Lower lobe of right lung (tissue), 2 donors: ENCODE measurements at regions not wholly inside any gene's neighbourhood (a gene's known extent, or its start where the extent isn't known, plus 50 kb on each side); places are given as distances from the start of the nearest gene placed in this dataset.

Source experiments
- ATAC-seq, 2 donors: fragments of 200-7000 bp; cut with Tn5 transposase; one replicate each; pipeline ENCODE4 v1.9.1; 2020 to 2022; ENCODE audit warnings: mild to moderate bottlenecking in 2 of 2, moderate library complexity in 2 of 2
- DNase-seq: peaks from one replicate; pipeline ENCODE4 v3.0.0-alpha.2; 2020
- H3K27ac ChIP-seq: fragments of 200-600 bp; one replicate; pipeline ENCODE4 v1.8.0; 2022
- H3K27me3 ChIP-seq: fragments of 200-600 bp; one replicate; pipeline ENCODE4 v1.8.0; 2022; ENCODE audit warnings: low read depth
- H3K36me3 ChIP-seq: fragments of 200-600 bp; one replicate; pipeline ENCODE4 v1.8.0; 2022; ENCODE audit warnings: mild to moderate bottlenecking
- H3K4me1 ChIP-seq: fragments of 200-600 bp; one replicate; pipeline ENCODE4 v1.8.0; 2022
- H3K4me3 ChIP-seq: fragments of 200-600 bp; one replicate; pipeline ENCODE4 v1.8.0; 2022; ENCODE audit warnings: mild to moderate bottlenecking
- H3K9me3 ChIP-seq: fragments of 200-600 bp; one replicate; pipeline ENCODE4 v1.8.0; 2022
- intact Hi-C: fragments of 100-400 bp; cut with DNase I; formaldehyde crosslinking; loops from one replicate; pipeline ENCODE4 v1.11.0; 2022
- TF ChIP-seq, protein P1 (sequence below): fragments of 200-600 bp; IDR thresholded peaks from one replicate; pipeline ENCODE4 v1.8.0; 2022; ENCODE audit warnings: antibody characterized with exemption, mild to moderate bottlenecking
- donor health status: DM: no; HTN: yes; CAD: no; lungs with severe emphysema.

- no peak overlapping the region for H3K27ac ChIP-seq
- no peaks in the 10 kb centered on the region for H3K9me3 ChIP-seq
- no peaks in the 10 kb centered on the region for H3K4me1 ChIP-seq
- intact Hi-C loops: no loop called here
- no peak overlapping the region for H3K4me3 ChIP-seq
- no peak for DNase-seq
- ATAC-seq: no peak
- TF ChIP-seq, protein P1, sequence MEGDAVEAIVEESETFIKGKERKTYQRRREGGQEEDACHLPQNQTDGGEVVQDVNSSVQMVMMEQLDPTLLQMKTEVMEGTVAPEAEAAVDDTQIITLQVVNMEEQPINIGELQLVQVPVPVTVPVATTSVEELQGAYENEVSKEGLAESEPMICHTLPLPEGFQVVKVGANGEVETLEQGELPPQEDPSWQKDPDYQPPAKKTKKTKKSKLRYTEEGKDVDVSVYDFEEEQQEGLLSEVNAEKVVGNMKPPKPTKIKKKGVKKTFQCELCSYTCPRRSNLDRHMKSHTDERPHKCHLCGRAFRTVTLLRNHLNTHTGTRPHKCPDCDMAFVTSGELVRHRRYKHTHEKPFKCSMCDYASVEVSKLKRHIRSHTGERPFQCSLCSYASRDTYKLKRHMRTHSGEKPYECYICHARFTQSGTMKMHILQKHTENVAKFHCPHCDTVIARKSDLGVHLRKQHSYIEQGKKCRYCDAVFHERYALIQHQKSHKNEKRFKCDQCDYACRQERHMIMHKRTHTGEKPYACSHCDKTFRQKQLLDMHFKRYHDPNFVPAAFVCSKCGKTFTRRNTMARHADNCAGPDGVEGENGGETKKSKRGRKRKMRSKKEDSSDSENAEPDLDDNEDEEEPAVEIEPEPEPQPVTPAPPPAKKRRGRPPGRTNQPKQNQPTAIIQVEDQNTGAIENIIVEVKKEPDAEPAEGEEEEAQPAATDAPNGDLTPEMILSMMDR: no peak
- H3K27me3 ChIP-seq: no peaks in the 10 kb centered on the region
- H3K36me3 ChIP-seq: no peaks in the 10 kb centered on the region
These were observed 64.7 kb upstream of the ATG10 start for GRCh38 chr5:81907012-81907635.

DNA sequence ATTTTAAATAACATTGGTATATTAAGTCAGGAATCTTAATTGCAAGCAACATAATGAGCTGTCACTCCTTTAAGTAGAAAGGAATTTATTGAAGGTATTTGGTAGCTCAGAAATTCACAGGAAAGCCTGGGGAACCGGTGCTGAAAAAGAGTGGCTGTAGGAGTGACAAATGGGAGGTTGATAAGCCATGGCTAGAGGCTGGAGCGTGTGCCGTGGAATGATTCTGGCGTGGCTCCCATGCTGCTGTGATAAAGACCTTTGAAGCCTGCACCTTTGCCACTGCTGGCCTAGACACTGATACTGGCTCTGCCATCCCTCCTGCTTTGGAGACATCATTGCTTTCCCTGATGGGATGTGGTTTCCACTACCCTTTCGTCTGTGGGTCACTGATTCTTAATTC is 65.7 kb upstream of the ATG10 start:
- H3K27ac ChIP-seq: no peak overlapping the region
- no peaks in the 10 kb centered on the region for H3K36me3 ChIP-seq
- no peak for DNase-seq
- no peaks in the 10 kb centered on the region for H3K27me3 ChIP-seq
- no peak overlapping the region for H3K4me3 ChIP-seq
- no peaks in the 10 kb centered on the region for H3K4me1 ChIP-seq
- intact Hi-C loops: no loop called here
- no peak for ATAC-seq
- H3K9me3 ChIP-seq: no peaks in the 10 kb centered on the region
- TF ChIP-seq, protein P1: no peak

DNA sequence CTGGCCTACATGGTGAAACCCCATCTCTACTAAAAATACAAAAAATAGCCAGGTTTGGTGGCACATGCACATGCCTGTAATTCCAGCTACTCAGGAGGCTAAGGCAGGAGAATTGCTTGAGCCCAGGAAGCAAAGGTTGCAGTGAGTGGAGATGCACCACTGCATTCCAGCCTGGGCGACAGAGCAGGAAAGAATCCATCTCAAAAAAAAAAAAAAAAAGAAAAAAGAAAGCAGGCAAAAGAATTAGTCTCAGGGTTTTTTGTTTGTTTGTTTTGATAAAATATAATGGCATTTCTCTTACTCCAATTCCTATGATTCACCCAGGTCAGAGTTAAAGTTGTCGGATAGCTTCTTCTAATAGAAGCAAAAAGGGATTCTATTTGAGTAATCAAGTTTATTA is 67.0 kb upstream of the ATG10 start:
- ATAC-seq (no peak), DNase-seq (no peak)
- H3K4me3 ChIP-seq: no peak overlapping the region
- no peak overlapping the region for H3K27ac ChIP-seq
- intact Hi-C loops: no loop called here
- H3K9me3 ChIP-seq: no peaks in the 10 kb centered on the region
- no peaks in the 10 kb centered on the region for H3K4me1 ChIP-seq
- no peaks in the 10 kb centered on the region for H3K36me3 ChIP-seq
- TF ChIP-seq, protein P1: no peak
- H3K27me3 ChIP-seq: no peaks in the 10 kb centered on the region

- no peak overlapping the region for H3K4me3 ChIP-seq
- DNase-seq: no peak
- no peak overlapping the region for H3K27ac ChIP-seq
- TF ChIP-seq, protein P1: no peak
- H3K9me3 ChIP-seq: no peaks in the 10 kb centered on the region
- no peaks in the 10 kb centered on the region for H3K27me3 ChIP-seq
- no peak for ATAC-seq
- intact Hi-C loops: no loop called here
- H3K36me3 ChIP-seq: no peaks in the 10 kb centered on the region
- H3K4me1 ChIP-seq: no peaks in the 10 kb centered on the region
These were observed 67.7 kb upstream of the ATG10 start for GRCh38 chr5:81904166-81904565.

- Histone ChIP-seq H3K4me3 (no peak overlapping the region), H3K9me3 (no peaks in the 10 kb centered on the region), H3K27me3 (no peaks in the 10 kb centered on the region), H3K27ac (no peak overlapping the region), H3K36me3 (no peaks in the 10 kb centered on the region), H3K4me1 (no peaks in the 10 kb centered on the region)
- TF ChIP-seq, protein P1: no peak
- intact Hi-C loops: no loop called here
- ATAC-seq (no peak), DNase-seq (no peak)
These were observed 70.2 kb upstream of the ATG10 start for GRCh38 chr5:81901586-81901985.
